ENCODE measurements at regions not wholly inside any gene's neighbourhood (a gene's known extent, or its start where the extent isn't known, plus 50 kb on each side); places are given as distances from the start of the nearest gene placed in this dataset.

DNA sequence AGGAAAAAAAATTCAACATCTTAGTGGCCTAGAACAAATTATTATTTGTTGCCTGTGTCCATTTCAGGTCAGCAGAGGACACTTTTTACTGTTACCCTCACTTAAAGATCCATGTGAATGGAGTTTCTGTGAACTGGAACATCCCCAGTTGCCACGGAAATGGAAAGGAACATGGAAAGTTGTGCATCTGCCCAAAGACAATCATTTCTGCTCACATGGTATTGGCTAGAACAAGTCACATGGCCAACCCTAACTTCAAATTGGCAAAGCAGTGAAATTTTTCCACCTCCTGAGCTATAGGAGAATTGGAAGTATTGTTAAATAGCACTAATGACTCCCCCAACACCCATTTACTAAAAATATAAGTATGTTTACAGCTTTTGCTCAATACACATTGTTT is 71.2 kb upstream of the CCBE1 start:
- H3K27me3 Mint-ChIP-seq, result peaks cover 33% of the 10 kb centered on the region
- no peaks in the 10 kb centered on the region for H3K4me1 ChIP-seq (ENCODE audit: control insufficient read depth in 2 of 2, insufficient read depth in 2 of 2, low read length in 2 of 2)
- H3K27ac Mint-ChIP-seq, result no peak overlapping the region
- no peaks in the 10 kb centered on the region for H4K20me1 ChIP-seq (ENCODE audit: control insufficient read depth, insufficient read depth, low read length, poor library complexity, severe bottlenecking)
- H2AFZ ChIP-seq (ENCODE audit: insufficient read depth, low read depth, low read length, poor library complexity, severe bottlenecking), result no peak overlapping the region
- H3K4me2 ChIP-seq (replicated peaks; ENCODE audit: low read depth, low read length, poor library complexity, severe bottlenecking), result no peak overlapping the region
- H3K4me1 Mint-ChIP-seq, result no peaks in the 10 kb centered on the region
- ChIA-PET CTCF (no interaction called here), POLR2A (no interaction called here)
- H3K79me2 ChIP-seq (ENCODE audit: control insufficient read depth, insufficient read depth, low read length), result no peaks in the 10 kb centered on the region
- intact Hi-C loops (cut with micrococcal nuclease), result no loop called here
- WGBS (ENCODE audit: insufficient coverage), result 100% methylated on average over 1 of the region's 1 CpG
- ATAC-seq (ENCODE audit: low read depth) (no peak), DNase-seq (no peak)
- no peaks in the 10 kb centered on the region for H3K36me3 ChIP-seq (replicated peaks in 1 of 2; ENCODE audit: control extremely low read depth in 1 of 2, control insufficient read depth in 1 of 2, extremely low read depth in 1 of 2, insufficient read depth in 2 of 2, low read length in 1 of 2)
- TF ChIP-seq EZH2 (IDR thresholded peaks at IDR 0.05; ENCODE audit: borderline replicate concordance, insufficient read depth, low read depth, low read length, poor library complexity, severe bottlenecking), result no peak
- TF ChIP-seq, protein P1, sequence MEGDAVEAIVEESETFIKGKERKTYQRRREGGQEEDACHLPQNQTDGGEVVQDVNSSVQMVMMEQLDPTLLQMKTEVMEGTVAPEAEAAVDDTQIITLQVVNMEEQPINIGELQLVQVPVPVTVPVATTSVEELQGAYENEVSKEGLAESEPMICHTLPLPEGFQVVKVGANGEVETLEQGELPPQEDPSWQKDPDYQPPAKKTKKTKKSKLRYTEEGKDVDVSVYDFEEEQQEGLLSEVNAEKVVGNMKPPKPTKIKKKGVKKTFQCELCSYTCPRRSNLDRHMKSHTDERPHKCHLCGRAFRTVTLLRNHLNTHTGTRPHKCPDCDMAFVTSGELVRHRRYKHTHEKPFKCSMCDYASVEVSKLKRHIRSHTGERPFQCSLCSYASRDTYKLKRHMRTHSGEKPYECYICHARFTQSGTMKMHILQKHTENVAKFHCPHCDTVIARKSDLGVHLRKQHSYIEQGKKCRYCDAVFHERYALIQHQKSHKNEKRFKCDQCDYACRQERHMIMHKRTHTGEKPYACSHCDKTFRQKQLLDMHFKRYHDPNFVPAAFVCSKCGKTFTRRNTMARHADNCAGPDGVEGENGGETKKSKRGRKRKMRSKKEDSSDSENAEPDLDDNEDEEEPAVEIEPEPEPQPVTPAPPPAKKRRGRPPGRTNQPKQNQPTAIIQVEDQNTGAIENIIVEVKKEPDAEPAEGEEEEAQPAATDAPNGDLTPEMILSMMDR (IDR thresholded peaks at IDR 0.05), result no peak
- no peak overlapping the region for H3K4me3 ChIP-seq (ENCODE audit: control extremely low read depth in 1 of 5, extremely low read depth in 1 of 5, insufficient read depth in 1 of 5, low read depth in 2 of 5, low read length in 4 of 5)
- H3K4me3 Mint-ChIP-seq, result no peak overlapping the region
- peaks cover 0 to 15% (median 0%) of the 10 kb centered on the region in 3 donors for H3K9me3 ChIP-seq (ENCODE audit: control extremely low read depth in 1 of 3, control insufficient read depth in 2 of 3, insufficient read depth in 1 of 3, low read length in 2 of 3)
- no peak overlapping the region for H3K9ac ChIP-seq (ENCODE audit: low read length)
- H3K27me3 ChIP-seq (replicated peaks in 1 of 4; ENCODE audit: control extremely low read depth in 1 of 4, control insufficient read depth in 3 of 4, insufficient read depth in 4 of 4, low read length in 3 of 4), result peaks cover 0 to 8% (median 3%) of the 10 kb centered on the region in 4 experiments
- H3K9me3 Mint-ChIP-seq (ENCODE audit: insufficient read depth), result peaks cover 4% of the 10 kb centered on the region
- no peak overlapping the region for H3K27ac ChIP-seq (ENCODE audit: low read length in 2 of 2)

DNA sequence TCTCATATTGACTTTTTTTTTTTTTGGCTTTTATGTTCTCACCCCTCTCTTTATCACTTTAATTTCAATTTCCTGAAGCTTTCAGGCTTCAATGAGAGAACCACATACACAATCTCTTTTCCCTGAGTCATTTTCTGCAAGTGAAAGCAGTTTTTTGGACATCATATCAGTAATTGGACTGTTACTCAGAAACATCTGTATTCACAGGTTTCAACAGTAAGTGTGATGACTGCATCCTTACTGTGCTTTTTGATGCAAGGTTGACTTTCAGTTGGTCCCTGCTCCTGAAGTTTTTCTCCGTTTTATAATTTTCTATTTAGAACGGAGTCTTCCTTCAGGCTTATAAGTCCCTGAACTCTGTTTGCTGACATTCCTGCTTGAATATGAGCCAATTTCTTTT is 70.5 kb upstream of the CCBE1 start:
- no peak overlapping the region for H3K27ac ChIP-seq (ENCODE audit: low read length in 2 of 2)
- Mint-ChIP-seq H3K4me1 (no peaks in the 10 kb centered on the region), H3K9me3 (ENCODE audit: insufficient read depth) (peaks cover 4% of the 10 kb centered on the region), H3K27ac (no peak overlapping the region), H3K4me3 (no peak overlapping the region), H3K27me3 (peaks cover 27% of the 10 kb centered on the region)
- DNase-seq, result no peak
- peaks cover 0 to 15% (median 0%) of the 10 kb centered on the region in 3 donors for H3K9me3 ChIP-seq (ENCODE audit: control extremely low read depth in 1 of 3, control insufficient read depth in 2 of 3, insufficient read depth in 1 of 3, low read length in 2 of 3)
- 100% methylated on average over 2 of the region's 2 CpGs for WGBS (ENCODE audit: insufficient coverage)
- ATAC-seq (ENCODE audit: low read depth), result no peak
- H3K27me3 ChIP-seq (replicated peaks in 1 of 4; ENCODE audit: control extremely low read depth in 1 of 4, control insufficient read depth in 3 of 4, insufficient read depth in 4 of 4, low read length in 3 of 4), result peaks cover 0 to 8% (median 3%) of the 10 kb centered on the region in 4 experiments
- intact Hi-C loops (cut with micrococcal nuclease), result no loop called here
- ChIA-PET POLR2A (no interaction called here), CTCF (no interaction called here)
- no peaks in the 10 kb centered on the region for H3K4me1 ChIP-seq (ENCODE audit: control insufficient read depth in 2 of 2, insufficient read depth in 2 of 2, low read length in 2 of 2)
- no peak overlapping the region for H3K4me3 ChIP-seq (ENCODE audit: control extremely low read depth in 1 of 5, extremely low read depth in 1 of 5, insufficient read depth in 1 of 5, low read depth in 2 of 5, low read length in 4 of 5)
- H2AFZ ChIP-seq (ENCODE audit: insufficient read depth, low read depth, low read length, poor library complexity, severe bottlenecking), result no peak overlapping the region
- no peak overlapping the region for H3K4me2 ChIP-seq (replicated peaks; ENCODE audit: low read depth, low read length, poor library complexity, severe bottlenecking)
- TF ChIP-seq, protein P1 (IDR thresholded peaks at IDR 0.05), result no peak
- TF ChIP-seq EZH2 (IDR thresholded peaks at IDR 0.05; ENCODE audit: borderline replicate concordance, insufficient read depth, low read depth, low read length, poor library complexity, severe bottlenecking), result no peak
- no peak overlapping the region for H3K9ac ChIP-seq (ENCODE audit: low read length)
- no peaks in the 10 kb centered on the region for H3K36me3 ChIP-seq (replicated peaks in 1 of 2; ENCODE audit: control extremely low read depth in 1 of 2, control insufficient read depth in 1 of 2, extremely low read depth in 1 of 2, insufficient read depth in 2 of 2, low read length in 1 of 2)
- no peaks in the 10 kb centered on the region for H3K79me2 ChIP-seq (ENCODE audit: control insufficient read depth, insufficient read depth, low read length)
- H4K20me1 ChIP-seq (ENCODE audit: control insufficient read depth, insufficient read depth, low read length, poor library complexity, severe bottlenecking), result no peaks in the 10 kb centered on the region
